ENCODE measurements at regions not wholly inside any gene's neighbourhood (a gene's known extent, or its start where the extent isn't known, plus 50 kb on each side); places are given as distances from the start of the nearest gene placed in this dataset.
"Not testable (repeated sequence)": the region's sequence is repeated elsewhere in the genome, so short reads cannot be mapped to it uniquely, and the experiment has no call there.

- Histone ChIP-seq H3K9ac (ENCODE audit: low read depth in 1 of 3, low read length in 3 of 3) (no peak overlapping the region), H3K4me3 (ENCODE audit: low read length in 3 of 3) (no peak overlapping the region), H3K27me3 (ENCODE audit: control insufficient read depth in 3 of 3, insufficient read depth in 3 of 3, low read length in 3 of 3) (no peaks in the 10 kb centered on the region), H3K9me3 (ENCODE audit: control insufficient read depth in 3 of 3, low read length in 3 of 3) (no peaks in the 10 kb centered on the region), H3K4me1 (ENCODE audit: control insufficient read depth in 3 of 3, insufficient read depth in 3 of 3, low read length in 3 of 3) (peaks cover 0 to 7% (median 2%) of the 10 kb centered on the region in 3 donors), H3K36me3 (ENCODE audit: control insufficient read depth in 3 of 3, insufficient read depth in 3 of 3, low read length in 3 of 3) (no peaks in the 10 kb centered on the region), H3K27ac (ENCODE audit: low read depth, low read length) (no peak overlapping the region)
These were observed 103.1 kb upstream of the APCDD1 start for GRCh38 chr18:10351219-10351818.

GRCh38 chr18:10351858-10352257 lies 102.6 kb upstream of the APCDD1 start:
- no peaks in the 10 kb centered on the region for H3K36me3 ChIP-seq (ENCODE audit: control insufficient read depth in 3 of 3, insufficient read depth in 3 of 3, low read length in 3 of 3)
- H3K27ac ChIP-seq (ENCODE audit: low read depth, low read length): no peak overlapping the region
- peaks cover 0 to 7% (median 2%) of the 10 kb centered on the region in 3 donors for H3K4me1 ChIP-seq (ENCODE audit: control insufficient read depth in 3 of 3, insufficient read depth in 3 of 3, low read length in 3 of 3)
- H3K9ac ChIP-seq (ENCODE audit: low read depth in 1 of 3, low read length in 3 of 3): no peak overlapping the region
- H3K9me3 ChIP-seq (ENCODE audit: control insufficient read depth in 3 of 3, low read length in 3 of 3): no peaks in the 10 kb centered on the region
- no peaks in the 10 kb centered on the region for H3K27me3 ChIP-seq (ENCODE audit: control insufficient read depth in 3 of 3, insufficient read depth in 3 of 3, low read length in 3 of 3)
- H3K4me3 ChIP-seq (ENCODE audit: low read length in 3 of 3): no peak overlapping the region

GRCh38 chr18:10352671-10353070 lies 101.8 kb upstream of the APCDD1 start:
- Histone ChIP-seq H3K36me3 (ENCODE audit: control insufficient read depth in 3 of 3, insufficient read depth in 3 of 3, low read length in 3 of 3) (no peaks in the 10 kb centered on the region), H3K9me3 (ENCODE audit: control insufficient read depth in 3 of 3, low read length in 3 of 3) (no peaks in the 10 kb centered on the region), H3K27me3 (ENCODE audit: control insufficient read depth in 3 of 3, insufficient read depth in 3 of 3, low read length in 3 of 3) (no peaks in the 10 kb centered on the region), H3K9ac (ENCODE audit: low read depth in 1 of 3, low read length in 3 of 3) (no peak overlapping the region), H3K4me3 (ENCODE audit: low read length in 3 of 3) (no peak overlapping the region), H3K4me1 (ENCODE audit: control insufficient read depth in 3 of 3, insufficient read depth in 3 of 3, low read length in 3 of 3) (peaks cover 0 to 7% (median 2%) of the 10 kb centered on the region in 3 donors), H3K27ac (ENCODE audit: low read depth, low read length) (no peak overlapping the region)

GRCh38 chr18:10353791-10354190 lies 100.6 kb upstream of the APCDD1 start:
- no peaks in the 10 kb centered on the region for H3K27me3 ChIP-seq (ENCODE audit: control insufficient read depth in 3 of 3, insufficient read depth in 3 of 3, low read length in 3 of 3)
- peaks cover 0 to 7% (median 2%) of the 10 kb centered on the region in 3 donors for H3K4me1 ChIP-seq (ENCODE audit: control insufficient read depth in 3 of 3, insufficient read depth in 3 of 3, low read length in 3 of 3)
- H3K4me3 ChIP-seq (ENCODE audit: low read length in 3 of 3): no peak overlapping the region
- H3K9me3 ChIP-seq (ENCODE audit: control insufficient read depth in 3 of 3, low read length in 3 of 3): no peaks in the 10 kb centered on the region
- no peak overlapping the region for H3K27ac ChIP-seq (ENCODE audit: low read depth, low read length)
- no peaks in the 10 kb centered on the region for H3K36me3 ChIP-seq (ENCODE audit: control insufficient read depth in 3 of 3, insufficient read depth in 3 of 3, low read length in 3 of 3)
- H3K9ac ChIP-seq (ENCODE audit: low read depth in 1 of 3, low read length in 3 of 3): no peak overlapping the region

GRCh38 chr18:10354241-10354811 lies 100.1 kb upstream of the APCDD1 start:
- H3K27ac ChIP-seq (ENCODE audit: low read depth, low read length): no peak overlapping the region
- H3K4me1 ChIP-seq (ENCODE audit: control insufficient read depth in 3 of 3, insufficient read depth in 3 of 3, low read length in 3 of 3): peaks cover 0 to 7% (median 2%) of the 10 kb centered on the region in 3 donors
- H3K9me3 ChIP-seq (ENCODE audit: control insufficient read depth in 3 of 3, low read length in 3 of 3): no peaks in the 10 kb centered on the region
- no peak overlapping the region for H3K9ac ChIP-seq (ENCODE audit: low read depth in 1 of 3, low read length in 3 of 3)
- H3K4me3 ChIP-seq (ENCODE audit: low read length in 3 of 3): no peak overlapping the region
- H3K27me3 ChIP-seq (ENCODE audit: control insufficient read depth in 3 of 3, insufficient read depth in 3 of 3, low read length in 3 of 3): no peaks in the 10 kb centered on the region
- no peaks in the 10 kb centered on the region for H3K36me3 ChIP-seq (ENCODE audit: control insufficient read depth in 3 of 3, insufficient read depth in 3 of 3, low read length in 3 of 3)

GRCh38 chr18:10354890-10355289 lies 99.5 kb upstream of the APCDD1 start:
- Histone ChIP-seq H3K4me1 (ENCODE audit: control insufficient read depth in 3 of 3, insufficient read depth in 3 of 3, low read length in 3 of 3) (peaks cover 0 to 7% (median 2%) of the 10 kb centered on the region in 3 donors), H3K36me3 (ENCODE audit: control insufficient read depth in 3 of 3, insufficient read depth in 3 of 3, low read length in 3 of 3) (no peaks in the 10 kb centered on the region), H3K9me3 (ENCODE audit: control insufficient read depth in 3 of 3, low read length in 3 of 3) (no peaks in the 10 kb centered on the region), H3K27me3 (ENCODE audit: control insufficient read depth in 3 of 3, insufficient read depth in 3 of 3, low read length in 3 of 3) (no peaks in the 10 kb centered on the region), H3K27ac (ENCODE audit: low read depth, low read length) (no peak overlapping the region), H3K4me3 (ENCODE audit: low read length in 3 of 3) (no peak overlapping the region), H3K9ac (ENCODE audit: low read depth in 1 of 3, low read length in 3 of 3) (no peak overlapping the region)

GRCh38 chr18:10356999-10357398 lies 97.4 kb upstream of the APCDD1 start:
- not testable (repeated sequence) for H3K9ac ChIP-seq (ENCODE audit: low read depth in 1 of 3, low read length in 3 of 3); H3K27me3 ChIP-seq (ENCODE audit: control insufficient read depth in 3 of 3, insufficient read depth in 3 of 3, low read length in 3 of 3); H3K27ac ChIP-seq (ENCODE audit: low read depth, low read length); H3K9me3 ChIP-seq (ENCODE audit: control insufficient read depth in 3 of 3, low read length in 3 of 3); H3K4me3 ChIP-seq (ENCODE audit: low read length in 3 of 3); H3K4me1 ChIP-seq (ENCODE audit: control insufficient read depth in 3 of 3, insufficient read depth in 3 of 3, low read length in 3 of 3); H3K36me3 ChIP-seq (ENCODE audit: control insufficient read depth in 3 of 3, insufficient read depth in 3 of 3, low read length in 3 of 3)

GRCh38 chr18:10361660-10362059 lies 92.8 kb upstream of the APCDD1 start:
- Histone ChIP-seq H3K4me3 (ENCODE audit: low read length in 3 of 3) (no peak overlapping the region), H3K27me3 (ENCODE audit: control insufficient read depth in 3 of 3, insufficient read depth in 3 of 3, low read length in 3 of 3) (no peaks in the 10 kb centered on the region), H3K27ac (ENCODE audit: low read depth, low read length) (no peak overlapping the region), H3K36me3 (ENCODE audit: control insufficient read depth in 3 of 3, insufficient read depth in 3 of 3, low read length in 3 of 3) (no peaks in the 10 kb centered on the region), H3K9ac (ENCODE audit: low read depth in 1 of 3, low read length in 3 of 3) (no peak overlapping the region), H3K9me3 (ENCODE audit: control insufficient read depth in 3 of 3, low read length in 3 of 3) (peaks cover 0 to 11% (median 2%) of the 10 kb centered on the region in 3 donors), H3K4me1 (ENCODE audit: control insufficient read depth in 3 of 3, insufficient read depth in 3 of 3, low read length in 3 of 3) (no peaks in the 10 kb centered on the region)

- H3K36me3 ChIP-seq (ENCODE audit: control insufficient read depth in 3 of 3, insufficient read depth in 3 of 3, low read length in 3 of 3): no peaks in the 10 kb centered on the region
These were observed 89.4 kb upstream of the APCDD1 start for GRCh38 chr18:10365021-10365500.

GRCh38 chr18:10365901-10366300 lies 88.5 kb upstream of the APCDD1 start:
- Histone ChIP-seq H3K27me3 (ENCODE audit: control insufficient read depth in 3 of 3, insufficient read depth in 3 of 3, low read length in 3 of 3) (no peaks in the 10 kb centered on the region), H3K4me3 (ENCODE audit: low read length in 3 of 3) (no peak overlapping the region), H3K4me1 (ENCODE audit: control insufficient read depth in 3 of 3, insufficient read depth in 3 of 3, low read length in 3 of 3) (no peaks in the 10 kb centered on the region), H3K27ac (ENCODE audit: low read depth, low read length) (no peak overlapping the region), H3K9ac (ENCODE audit: low read depth in 1 of 3, low read length in 3 of 3) (no peak overlapping the region), H3K36me3 (ENCODE audit: control insufficient read depth in 3 of 3, insufficient read depth in 3 of 3, low read length in 3 of 3) (no peaks in the 10 kb centered on the region), H3K9me3 (ENCODE audit: control insufficient read depth in 3 of 3, low read length in 3 of 3) (peaks cover 0 to 11% (median 2%) of the 10 kb centered on the region in 3 donors)

More at GRCh38 chr18:10365021-10365500, 89.4 kb upstream of the APCDD1 start:
- Histone ChIP-seq H3K27ac (ENCODE audit: low read depth, low read length) (no peak overlapping the region), H3K9me3 (ENCODE audit: control insufficient read depth in 3 of 3, low read length in 3 of 3) (peaks cover 0 to 11% (median 2%) of the 10 kb centered on the region in 3 donors), H3K4me1 (ENCODE audit: control insufficient read depth in 3 of 3, insufficient read depth in 3 of 3, low read length in 3 of 3) (no peaks in the 10 kb centered on the region), H3K9ac (ENCODE audit: low read depth in 1 of 3, low read length in 3 of 3) (no peak overlapping the region), H3K4me3 (ENCODE audit: low read length in 3 of 3) (no peak overlapping the region), H3K27me3 (ENCODE audit: control insufficient read depth in 3 of 3, insufficient read depth in 3 of 3, low read length in 3 of 3) (no peaks in the 10 kb centered on the region)

Data from skeletal muscle tissue (tissue), 3 donors.